GM21737 (cell line): ENCODE measurements at regions not wholly inside any gene's neighbourhood (a gene's known extent, or its start where the extent isn't known, plus 50 kb on each side); places are given as distances from the start of the nearest gene placed in this dataset.

ENCODE experiments used
- ATAC-seq: cut with Tn5 transposase; IDR thresholded peaks from one replicate; pipeline ENCODE4 v1.9.1; 2021; ENCODE audit warnings: mild to moderate bottlenecking, moderate library complexity; ENCODE audit not compliant: unreplicated experiment

- ATAC-seq = no peak
Observed at GRCh38 chr13:33945477-33945876, 127.5 kb downstream of the RFC3 start.

- ATAC-seq = no peak
Observed at GRCh38 chr13:33953203-33953602, 135.3 kb downstream of the RFC3 start.

- ATAC-seq = no peak
Observed at GRCh38 chr13:33953781-33954180, 135.8 kb downstream of the RFC3 start.

- no peak for ATAC-seq
Observed at GRCh38 chr13:33956346-33956745, 138.4 kb downstream of the RFC3 start.

GRCh38 chr13:33957497-33957905, 139.6 kb downstream of the RFC3 start:
- no peak for ATAC-seq

- ATAC-seq = no peak
Observed at GRCh38 chr13:33958964-33959363, 141.0 kb downstream of the RFC3 start.

GRCh38 chr13:33963134-33963533, 145.2 kb downstream of the RFC3 start:
- no peak for ATAC-seq

GRCh38 chr13:33963895-33964294, 145.9 kb downstream of the RFC3 start:
- ATAC-seq = no peak

- ATAC-seq = no peak
Observed at GRCh38 chr13:33968520-33969507, 150.9 kb downstream of the RFC3 start.

- no peak for ATAC-seq
Observed at GRCh38 chr13:33970746-33971561, 153.0 kb downstream of the RFC3 start.

- ATAC-seq = no peak
Observed at GRCh38 chr13:33971562-33971819, 153.5 kb downstream of the RFC3 start.

GRCh38 chr13:33973194-33973593, 155.2 kb downstream of the RFC3 start:
- ATAC-seq = no peak

GRCh38 chr13:33976965-33977364, 159.0 kb downstream of the RFC3 start:
- no peak for ATAC-seq

GRCh38 chr13:33978653-33979052, 160.7 kb downstream of the RFC3 start:
- no peak for ATAC-seq

GRCh38 chr13:33992881-33993336, 175.0 kb downstream of the RFC3 start:
- no peak for ATAC-seq

- ATAC-seq = no peak
Observed at GRCh38 chr13:33994198-33994597, 176.2 kb downstream of the RFC3 start.

- ATAC-seq = no peak
Observed at GRCh38 chr13:33994826-33995502, 177.0 kb downstream of the RFC3 start.

GRCh38 chr13:33996636-33997035, 178.7 kb downstream of the RFC3 start:
- no peak for ATAC-seq

GRCh38 chr13:33997574-33997973, 179.6 kb downstream of the RFC3 start:
- ATAC-seq = no peak

- no peak for ATAC-seq
Observed at GRCh38 chr13:33999811-34000605, 182.1 kb downstream of the RFC3 start.

GRCh38 chr13:34000955-34001354, 183.0 kb downstream of the RFC3 start:
- ATAC-seq = no peak
